ENCODE measurements at regions not wholly inside any gene's neighbourhood (a gene's known extent, or its start where the extent isn't known, plus 50 kb on each side); places are given as distances from the start of the nearest gene placed in this dataset.
"Not testable (repeated sequence)": the region's sequence is repeated elsewhere in the genome, so short reads cannot be mapped to it uniquely, and the experiment has no call there.

DNA sequence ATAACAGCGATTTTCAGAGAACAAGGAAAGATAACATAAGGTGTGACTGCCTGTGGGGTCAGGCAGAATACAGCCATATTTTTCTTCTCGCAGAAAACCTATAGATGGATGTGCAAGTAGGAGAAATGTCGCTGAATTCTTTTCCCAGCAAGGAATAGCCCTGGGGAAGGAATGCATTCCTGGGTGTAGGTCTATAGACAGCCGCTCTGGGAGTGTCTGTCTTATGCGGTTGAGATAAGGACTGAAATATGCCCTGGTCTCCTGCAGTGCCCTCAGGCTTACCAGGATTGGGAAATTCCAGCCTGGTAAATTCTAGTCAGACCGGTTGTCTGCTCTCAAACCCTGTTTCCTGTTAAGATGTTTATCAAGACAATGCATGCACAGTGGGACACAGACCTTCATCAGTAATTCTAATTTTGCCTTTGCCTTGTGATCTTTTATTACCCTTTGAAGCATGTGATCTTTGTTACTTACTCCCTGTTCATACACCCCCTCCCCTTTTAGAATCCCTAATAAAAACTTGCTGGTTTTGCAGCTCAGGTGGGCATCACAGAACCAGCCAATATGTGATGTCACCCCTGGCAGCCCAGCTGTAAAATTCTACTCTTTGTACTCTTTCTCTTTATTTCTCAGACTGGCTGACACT lies 202.8 kb upstream of the SRD5A2 start:
- TF ChIP-seq, protein P1, sequence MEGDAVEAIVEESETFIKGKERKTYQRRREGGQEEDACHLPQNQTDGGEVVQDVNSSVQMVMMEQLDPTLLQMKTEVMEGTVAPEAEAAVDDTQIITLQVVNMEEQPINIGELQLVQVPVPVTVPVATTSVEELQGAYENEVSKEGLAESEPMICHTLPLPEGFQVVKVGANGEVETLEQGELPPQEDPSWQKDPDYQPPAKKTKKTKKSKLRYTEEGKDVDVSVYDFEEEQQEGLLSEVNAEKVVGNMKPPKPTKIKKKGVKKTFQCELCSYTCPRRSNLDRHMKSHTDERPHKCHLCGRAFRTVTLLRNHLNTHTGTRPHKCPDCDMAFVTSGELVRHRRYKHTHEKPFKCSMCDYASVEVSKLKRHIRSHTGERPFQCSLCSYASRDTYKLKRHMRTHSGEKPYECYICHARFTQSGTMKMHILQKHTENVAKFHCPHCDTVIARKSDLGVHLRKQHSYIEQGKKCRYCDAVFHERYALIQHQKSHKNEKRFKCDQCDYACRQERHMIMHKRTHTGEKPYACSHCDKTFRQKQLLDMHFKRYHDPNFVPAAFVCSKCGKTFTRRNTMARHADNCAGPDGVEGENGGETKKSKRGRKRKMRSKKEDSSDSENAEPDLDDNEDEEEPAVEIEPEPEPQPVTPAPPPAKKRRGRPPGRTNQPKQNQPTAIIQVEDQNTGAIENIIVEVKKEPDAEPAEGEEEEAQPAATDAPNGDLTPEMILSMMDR (IDR thresholded peaks at IDR 0.05) = not testable (repeated sequence)
- not testable (repeated sequence) for TF ChIP-seq POLR2A (IDR thresholded peaks at IDR 0.05)

All from testis (tissue), 2 donors.